NCI-H1092 treated with DMSO at 0.1 percent for 48 hours (cell line): ENCODE measurements at regions not wholly inside any gene's neighbourhood (a gene's known extent, or its start where the extent isn't known, plus 50 kb on each side); places are given as distances from the start of the nearest gene placed in this dataset.
A peak's percentile ranks its signal among the peaks of the same experiment; 100 is the strongest.

Experiments
- DNase-seq: peaks from one replicate; lab custom pipeline; 2025; lab: John Stamatoyannopoulos, UW

DNA sequence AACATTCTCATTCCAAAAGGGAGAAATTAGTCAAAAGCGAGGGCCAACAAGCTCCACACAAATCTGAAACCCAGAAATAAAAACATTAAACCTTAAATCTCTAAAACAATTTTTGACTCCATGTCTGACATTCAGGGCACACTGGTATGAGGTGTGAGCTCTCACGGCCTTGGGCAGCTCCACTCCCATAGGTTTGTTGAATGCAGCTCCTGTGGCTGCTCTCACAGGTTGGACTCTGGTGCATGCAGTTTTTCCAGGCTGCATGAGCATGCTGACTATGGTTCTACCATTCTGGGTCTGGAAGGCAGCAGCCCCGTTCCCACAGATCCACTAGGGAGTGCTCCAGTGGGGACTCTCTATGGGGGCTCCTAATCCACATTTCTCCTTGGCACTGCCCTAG lies 887.1 kb upstream of the GHITM start:
- DNase-seq, result no peak

DNA sequence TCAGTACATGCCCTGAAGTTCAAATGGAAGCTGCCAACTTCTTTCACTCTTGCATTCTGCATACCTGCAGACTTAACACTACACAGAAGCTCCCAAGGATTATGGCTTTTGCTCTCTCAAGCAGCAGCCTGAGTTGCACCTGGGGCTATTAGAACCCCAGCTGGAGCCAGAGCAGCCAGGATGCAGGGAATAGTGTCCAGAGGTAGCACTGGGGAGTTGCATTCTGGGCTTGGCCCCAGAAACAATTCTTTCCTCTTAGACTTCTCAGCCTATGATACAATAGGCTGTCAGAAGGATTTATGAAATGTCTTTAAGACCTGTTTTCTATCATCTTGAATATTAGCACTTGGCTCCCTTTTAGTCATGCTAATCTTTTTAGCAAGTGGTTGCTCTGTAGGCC lies 886.7 kb upstream of the GHITM start:
- DNase-seq, result no peak

DNA sequence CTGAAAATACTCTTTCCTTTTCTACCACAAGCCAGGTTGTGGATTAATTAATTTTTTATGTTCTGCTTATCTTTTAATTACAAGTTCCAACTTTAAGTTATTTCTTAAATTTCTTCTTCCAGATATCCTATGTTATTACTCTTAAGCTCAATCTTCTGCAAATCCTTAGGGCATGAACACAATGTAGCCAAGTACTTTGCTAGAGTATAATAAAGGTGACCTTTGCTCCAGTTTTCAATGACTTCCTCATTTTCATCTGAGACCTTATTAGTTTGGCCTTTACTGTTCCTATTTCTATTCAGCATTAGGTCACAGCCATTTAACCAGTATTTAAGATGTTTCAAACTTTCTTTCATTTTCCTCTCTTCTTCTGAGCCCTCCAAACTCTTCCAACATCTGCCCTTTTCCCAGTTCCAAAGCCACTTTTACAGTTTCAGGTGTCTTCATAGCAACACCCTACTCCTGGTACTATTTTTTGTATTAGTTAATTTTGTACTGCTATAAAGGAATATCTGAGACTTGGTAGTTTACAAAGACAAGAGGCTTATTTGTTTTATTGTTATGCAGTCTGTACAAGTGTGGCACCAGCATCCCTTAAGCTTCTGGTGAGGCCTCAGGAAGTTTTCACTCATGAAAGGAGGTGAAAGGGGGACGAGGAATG lies 886.2 kb upstream of the GHITM start:
- DNase-seq, result no peak

DNA sequence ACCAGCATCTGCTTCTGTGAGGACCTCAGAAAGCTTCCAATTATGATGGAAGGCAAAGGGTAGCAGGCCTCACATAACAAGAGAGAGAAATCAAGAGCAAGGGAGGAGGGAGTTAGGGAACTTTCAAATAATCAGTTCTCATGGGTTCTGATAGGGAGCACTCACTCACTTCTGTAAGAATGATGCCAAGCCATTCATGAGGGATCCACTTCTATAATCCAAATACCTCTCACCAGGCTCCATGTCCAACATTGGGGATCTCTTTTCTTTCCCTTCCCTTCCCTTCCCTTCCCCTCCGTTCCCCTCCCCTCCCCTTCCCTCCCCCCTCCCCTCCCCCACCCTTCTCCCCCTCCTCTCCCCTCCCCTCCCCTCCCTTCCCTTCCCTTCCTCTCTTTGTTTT lies 884.6 kb upstream of the GHITM start:
- DNase-seq, result no peak

DNA sequence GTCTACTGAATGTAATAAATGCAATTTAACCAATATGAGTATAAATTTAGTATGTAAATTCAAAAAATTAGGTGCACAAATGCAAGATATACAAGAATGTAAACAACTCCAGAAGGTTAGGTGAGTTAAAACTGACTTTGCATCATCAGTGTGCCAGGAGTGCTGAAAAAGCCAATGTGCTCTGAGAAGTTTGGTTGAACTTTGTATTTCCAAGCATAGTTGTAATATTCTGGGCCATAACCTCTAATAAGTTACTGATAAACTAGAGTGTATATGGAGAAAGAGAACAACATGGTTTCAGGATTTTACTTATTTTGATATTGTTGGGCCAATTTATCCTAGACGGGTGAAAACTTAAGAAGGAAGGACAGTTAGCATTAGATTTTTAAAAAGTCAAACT lies 876.9 kb upstream of the GHITM start:
- no peak for DNase-seq

DNA sequence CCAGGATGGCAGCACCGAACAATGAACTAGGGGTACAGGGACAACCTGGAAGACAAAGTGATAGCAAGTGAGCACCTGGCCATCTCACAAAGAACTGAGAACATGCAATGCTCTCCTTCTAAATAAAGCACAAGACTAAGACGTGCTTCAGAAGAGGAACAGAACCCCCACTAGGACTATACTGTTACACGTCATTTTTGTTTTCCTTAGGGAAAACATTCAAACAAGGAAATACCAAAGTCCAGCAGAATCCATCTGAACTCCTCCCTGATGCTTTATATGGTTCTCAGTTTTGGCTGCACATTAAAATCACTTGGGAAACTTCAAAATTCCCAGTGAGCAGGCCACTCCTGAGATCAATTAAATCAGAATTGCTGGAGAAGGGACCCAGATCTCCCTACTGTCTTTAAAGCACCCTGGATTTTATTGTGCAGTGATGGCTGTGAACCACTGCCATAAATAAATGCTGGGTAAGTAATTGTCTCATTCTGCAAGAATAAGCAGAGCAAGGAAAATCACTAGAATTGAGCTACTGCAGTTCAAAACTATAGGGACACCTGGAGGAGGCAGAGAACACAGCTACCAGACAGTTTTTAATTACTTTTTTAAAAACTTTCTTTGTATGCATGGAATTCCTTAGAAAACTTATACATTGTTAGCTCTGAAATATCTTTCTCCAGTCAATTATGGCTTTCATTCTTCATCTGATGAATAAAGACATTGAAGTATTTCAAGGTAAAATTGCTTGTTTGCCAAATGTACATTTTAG lies 866.5 kb upstream of the GHITM start:
- no peak for DNase-seq

DNA sequence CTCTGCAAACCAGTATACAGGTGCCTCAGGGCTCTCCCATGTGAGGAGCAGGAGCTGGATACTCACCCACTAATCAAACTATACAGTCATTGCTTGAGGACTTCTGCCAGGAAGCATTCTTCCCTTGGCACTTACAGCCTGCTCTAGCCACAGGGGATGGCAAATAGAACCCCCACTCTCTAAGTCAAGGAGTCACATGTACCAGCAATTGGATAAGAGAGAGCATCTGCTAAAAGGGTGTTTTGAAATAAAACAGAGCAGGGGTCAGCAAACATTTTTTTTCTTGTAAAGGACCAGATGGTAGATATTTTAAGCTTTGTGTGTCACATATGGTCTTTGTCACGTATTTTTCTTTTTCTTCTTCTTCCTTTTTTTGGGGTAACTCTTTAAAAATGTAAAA lies 865.2 kb upstream of the GHITM start:
- DNase-seq, result peak; percentile 40

DNA sequence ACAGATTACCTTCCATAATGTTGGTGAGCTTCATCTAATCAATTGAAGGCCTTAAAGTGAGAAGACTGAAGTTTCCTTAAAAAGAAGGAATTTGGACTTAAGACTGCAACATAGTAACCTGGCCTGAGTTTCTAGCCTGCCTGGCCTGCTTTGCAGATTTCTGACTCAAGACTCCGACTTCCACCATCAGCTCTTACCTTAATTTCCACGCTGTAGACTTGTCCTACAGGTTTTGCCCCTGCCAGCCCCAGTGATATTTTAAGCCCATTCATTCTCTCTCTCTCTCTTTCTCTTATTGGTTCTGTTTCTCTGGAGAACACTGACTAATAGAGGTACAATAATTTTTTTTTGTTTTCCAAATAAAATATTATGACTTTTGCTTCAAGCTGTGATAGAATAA lies 862.3 kb upstream of the GHITM start:
- no peak for DNase-seq

DNA sequence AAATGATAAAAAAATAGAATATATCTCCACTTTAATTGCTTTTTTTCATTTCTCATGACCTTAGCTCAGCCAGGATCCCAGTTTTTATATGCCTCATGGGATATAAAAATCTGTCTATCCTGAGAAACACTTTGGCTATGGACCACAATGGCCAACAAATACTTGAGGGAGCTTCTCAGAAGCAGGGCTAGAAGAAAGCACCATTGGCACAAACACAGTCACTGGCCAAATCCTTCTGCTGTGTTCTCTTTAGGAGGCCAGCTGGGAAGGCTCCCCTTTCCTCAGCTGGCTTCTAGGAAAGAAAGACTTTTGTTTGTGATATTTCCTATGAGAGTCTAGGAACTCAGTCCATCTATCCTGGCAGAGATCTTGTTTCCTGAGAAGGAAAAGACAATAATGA lies 856.2 kb upstream of the GHITM start:
- DNase-seq, result no peak

DNA sequence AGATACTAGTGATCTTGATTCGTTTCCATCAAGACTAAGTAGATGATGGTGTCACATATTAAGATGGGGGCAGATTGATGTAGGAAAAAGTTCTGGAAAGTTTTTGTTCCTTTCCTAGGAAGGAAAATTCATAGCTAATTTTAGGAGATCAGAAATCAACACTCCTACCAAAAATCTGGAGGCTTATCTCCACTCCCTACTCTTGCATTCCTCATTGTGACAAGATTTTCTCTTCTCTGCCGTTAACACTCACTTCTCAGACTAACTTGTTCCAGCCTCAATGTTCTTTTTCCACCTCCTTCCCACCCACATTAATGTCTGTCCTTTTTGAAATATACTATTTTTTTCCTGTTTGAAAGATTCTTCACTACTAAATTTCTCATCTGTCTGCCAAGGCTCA lies 851.9 kb upstream of the GHITM start:
- DNase-seq, result no peak

DNA sequence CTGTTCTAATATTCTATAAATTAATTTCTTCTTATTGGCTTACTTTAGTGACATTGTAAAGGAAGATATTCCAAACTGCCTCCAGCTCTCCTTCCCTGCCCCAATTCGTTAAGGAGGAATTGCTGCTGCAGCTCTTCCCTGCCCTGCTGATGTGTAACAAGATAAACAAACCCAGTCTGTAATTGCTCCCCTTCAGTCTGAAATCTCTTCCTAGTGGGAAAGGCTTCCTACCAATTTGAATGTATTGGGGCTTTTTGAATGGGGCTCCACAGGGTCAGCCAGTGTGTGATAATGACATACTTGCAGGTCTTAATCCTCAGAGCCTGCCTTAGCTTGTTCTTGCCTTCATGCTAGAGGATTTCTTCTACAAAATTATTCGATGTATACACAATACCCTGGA lies 849.9 kb upstream of the GHITM start:
- DNase-seq, result no peak

DNA sequence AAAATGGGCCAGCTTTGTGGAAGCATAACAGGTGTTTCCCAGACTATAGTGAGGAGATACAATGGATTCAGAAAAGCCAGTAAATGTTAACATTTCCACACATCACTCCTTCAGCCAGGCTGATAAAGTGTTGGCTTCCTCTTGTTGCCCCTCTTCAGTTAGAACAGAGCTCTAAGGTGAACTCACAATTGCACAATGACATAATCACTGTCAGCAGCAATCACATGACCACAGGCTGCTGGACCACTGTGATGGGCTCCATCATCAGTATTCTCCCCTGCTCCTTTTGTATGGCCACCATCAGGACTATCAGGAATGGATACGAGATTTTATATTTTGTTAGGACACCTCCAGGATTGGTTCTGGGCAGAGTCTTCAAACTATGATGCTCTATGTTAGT lies 849.4 kb upstream of the GHITM start:
- no peak for DNase-seq

DNA sequence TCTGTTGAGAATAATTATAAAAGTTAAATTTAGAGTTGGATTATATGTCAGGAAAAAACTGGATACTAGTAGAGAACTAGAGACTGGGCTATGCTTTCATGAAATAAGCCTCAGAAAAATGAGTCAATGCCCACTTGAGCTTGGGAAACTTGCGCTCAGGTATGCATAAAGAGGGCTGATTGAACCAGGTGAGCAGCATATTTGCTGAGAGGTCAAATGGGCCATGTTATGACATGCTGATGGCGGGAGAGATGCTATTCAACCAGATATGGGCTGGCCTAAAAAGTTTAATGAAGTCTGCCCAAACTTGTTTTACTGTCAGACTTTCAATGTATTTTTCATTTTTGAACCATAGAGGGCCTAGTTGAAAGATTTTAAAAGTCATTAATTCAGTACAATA lies 837.6 kb upstream of the GHITM start:
- DNase-seq, result no peak

DNA sequence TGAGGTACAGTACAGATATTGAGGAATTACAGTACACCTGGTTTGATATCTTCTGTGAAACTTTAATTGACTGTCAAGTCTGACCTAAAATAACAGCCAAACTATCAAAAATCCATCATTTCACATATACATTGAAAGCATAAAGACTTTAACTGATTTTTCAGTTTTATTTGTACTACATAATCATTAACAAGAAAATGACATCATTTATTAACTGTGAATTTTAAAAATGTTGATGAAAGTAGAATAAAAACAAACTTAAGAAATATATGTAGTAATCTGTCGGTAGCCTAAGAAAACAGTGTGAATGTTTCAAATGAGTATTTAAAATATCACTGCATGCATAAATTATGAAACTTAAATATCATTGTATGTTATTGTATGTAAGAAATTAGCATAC lies 836.7 kb upstream of the GHITM start:
- no peak for DNase-seq

DNA sequence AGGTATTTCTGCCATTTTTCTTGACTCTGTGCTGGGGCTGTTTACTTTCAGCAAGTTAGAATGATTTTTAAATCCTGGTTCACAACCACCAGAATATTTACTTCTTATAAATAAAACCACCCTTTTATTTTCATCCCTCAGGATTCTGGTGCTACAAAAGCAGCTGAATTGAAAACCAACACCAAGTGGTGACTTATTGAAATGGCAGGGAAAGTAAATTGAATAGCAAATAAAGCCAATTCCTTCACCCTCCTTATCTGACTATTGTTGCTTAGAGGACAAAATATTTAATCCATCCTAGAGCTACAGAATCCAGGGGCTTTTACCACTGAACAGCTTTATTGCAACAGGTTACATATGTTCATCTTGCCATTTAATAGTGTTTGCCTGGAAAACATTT lies 828.6 kb upstream of the GHITM start:
- DNase-seq, result no peak

DNA sequence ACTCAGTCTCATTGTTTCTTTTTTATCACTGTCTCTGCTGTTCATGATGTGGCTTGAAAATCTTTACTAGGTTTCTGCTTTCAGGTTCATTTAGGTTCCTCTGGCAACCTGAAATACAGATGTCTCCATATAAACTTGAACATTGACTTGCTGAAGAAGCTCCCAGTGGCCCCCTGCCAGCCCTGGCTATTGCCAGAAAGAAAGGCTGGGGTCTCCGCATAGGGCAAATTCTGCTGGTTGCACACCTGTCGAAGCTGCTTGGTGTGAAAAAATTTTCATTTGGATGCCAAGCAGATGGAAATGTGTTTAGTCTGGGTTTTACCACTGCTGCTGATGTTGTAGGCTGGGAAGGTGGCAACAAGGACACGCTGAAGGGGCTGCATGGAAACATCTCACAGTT lies 826.7 kb upstream of the GHITM start:
- DNase-seq, result no peak

DNA sequence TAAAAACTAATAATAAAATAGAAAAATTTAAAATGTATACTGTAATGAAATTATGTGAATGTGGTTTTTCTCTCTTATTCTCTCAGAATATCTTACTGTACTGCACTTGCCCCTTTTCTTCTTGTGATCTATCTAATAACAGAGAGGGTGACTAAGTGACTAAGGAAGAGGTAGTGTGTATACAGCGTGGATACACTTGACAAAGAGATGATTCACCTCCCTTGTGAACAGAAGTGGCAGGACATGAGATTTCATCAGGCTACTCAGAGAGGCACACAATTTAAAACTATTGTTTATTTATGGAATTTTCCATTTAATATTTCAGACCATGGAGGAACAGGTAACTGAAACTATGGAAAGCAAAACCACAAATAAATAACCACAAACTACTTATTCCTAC lies 806.6 kb upstream of the GHITM start:
- DNase-seq, result no peak

DNA sequence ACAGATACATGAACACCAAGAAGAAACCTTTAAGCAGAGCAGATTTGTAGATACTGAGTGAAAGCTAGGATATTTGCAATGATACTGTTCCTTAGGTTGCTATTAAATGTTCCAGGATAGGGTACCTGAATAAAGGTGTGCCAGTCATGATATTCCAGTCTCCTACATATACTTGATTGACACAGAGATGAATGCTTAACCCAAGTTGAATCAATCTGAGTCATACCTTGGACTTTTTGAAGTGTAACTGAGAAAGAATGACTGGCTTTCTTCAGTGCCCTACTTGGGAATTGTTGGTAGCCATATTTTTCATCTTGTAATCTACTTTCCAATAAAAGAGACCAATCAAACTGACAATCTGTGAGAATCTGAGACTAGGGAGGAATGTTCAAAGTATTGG lies 805.7 kb upstream of the GHITM start:
- DNase-seq, result no peak

DNA sequence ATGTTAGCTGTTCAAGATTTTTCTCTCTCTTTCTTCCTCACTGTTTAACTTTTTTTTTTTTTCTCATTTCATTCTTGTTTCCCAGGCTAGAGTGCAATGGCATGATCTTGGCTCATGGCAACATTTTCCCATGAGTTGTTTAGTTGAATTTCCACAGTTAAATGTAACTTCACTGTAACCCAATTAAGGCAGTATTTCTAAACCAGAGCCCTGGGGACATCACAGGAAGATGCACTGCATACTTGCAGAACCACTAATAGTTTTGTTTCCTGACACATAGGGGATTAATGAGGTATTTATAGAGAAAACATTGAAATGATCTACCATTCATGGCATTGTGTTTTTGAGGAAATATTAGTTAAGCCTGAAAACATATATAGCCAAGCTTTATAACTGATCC lies 795.6 kb upstream of the GHITM start:
- no peak for DNase-seq

DNA sequence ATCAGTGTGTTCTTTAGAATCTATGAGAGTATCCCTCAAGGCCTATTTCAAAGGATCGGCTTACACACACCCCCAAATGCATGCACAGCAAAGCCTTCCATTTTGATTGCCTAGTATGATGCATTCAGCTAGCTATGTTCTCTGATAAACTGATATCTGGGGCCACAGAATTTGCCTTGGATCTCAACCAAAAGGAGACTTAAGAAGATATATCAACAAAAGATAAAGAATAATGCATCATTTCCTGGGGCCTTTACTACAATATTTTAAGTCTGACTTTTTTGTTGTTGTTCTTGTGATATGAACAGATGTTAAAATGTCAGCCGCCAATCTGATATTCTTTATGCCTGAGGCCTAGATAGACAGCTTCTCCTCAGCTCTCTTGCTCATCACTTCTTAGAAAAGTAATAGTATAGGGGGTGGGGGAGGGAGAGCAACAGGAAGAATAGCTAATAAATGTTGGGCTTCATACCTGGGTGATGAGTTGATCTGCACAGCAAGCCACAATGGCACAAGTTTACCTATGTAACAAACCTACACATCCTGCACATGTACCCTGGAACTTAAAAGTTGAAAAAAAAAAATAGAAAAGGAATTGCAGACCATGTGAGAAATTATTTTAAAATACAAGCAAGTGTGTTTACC lies 792.9 kb upstream of the GHITM start:
- DNase-seq, result no peak

DNA sequence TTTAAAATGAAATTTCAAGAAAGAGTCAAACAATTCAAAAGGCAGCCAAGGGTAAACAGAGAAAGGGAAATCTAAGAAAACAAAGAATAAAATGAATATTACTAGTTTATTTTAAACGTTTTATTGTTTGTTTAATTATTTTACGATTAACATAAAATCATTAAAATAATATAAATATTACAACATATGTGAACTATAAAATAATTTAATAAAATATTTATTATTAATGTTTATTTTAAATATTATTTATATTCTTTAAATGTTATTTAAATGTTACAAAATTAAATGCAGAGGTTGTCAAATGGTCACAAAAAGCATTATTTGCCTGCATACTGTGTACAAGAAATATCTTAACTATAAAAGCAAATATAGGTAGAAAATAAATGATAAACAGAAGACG lies 786.7 kb upstream of the GHITM start:
- DNase-seq, result no peak

DNA sequence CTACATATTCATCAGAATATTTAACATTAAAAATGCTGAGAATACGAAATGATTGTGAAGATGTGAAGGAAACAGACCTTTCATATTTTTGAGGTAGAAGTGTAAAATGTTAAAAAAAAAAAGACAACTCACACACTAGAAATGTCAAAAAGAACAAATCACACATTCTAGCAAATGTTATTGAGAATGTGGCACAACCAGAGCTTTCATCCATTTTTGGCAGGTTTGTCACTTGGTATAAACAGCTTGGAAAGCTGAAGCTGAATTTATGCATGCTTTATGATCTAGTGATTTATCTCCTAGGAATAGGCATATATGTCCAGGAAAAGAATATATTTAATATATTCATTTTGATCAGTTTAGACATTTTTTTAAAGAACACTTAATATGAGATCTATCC lies 784.9 kb upstream of the GHITM start:
- DNase-seq, result no peak

DNA sequence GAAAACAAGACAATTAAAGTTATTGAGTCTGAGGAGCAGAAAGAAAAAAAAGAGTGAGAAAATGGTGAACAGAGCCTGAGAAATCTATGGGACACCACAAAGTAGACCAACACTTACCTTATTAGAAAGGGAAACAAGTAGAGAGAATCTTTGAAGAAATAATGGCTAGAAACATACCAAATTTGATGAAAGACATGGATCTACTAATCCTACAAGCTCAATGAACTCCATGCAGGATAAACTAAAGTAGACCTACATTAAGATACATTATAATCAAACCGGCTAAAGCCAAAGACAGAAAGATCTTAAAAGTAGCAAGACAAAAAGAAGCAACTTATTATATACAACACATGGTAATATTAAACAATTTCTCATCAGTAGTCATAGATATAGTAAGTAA lies 782.3 kb upstream of the GHITM start:
- DNase-seq, result no peak

DNA sequence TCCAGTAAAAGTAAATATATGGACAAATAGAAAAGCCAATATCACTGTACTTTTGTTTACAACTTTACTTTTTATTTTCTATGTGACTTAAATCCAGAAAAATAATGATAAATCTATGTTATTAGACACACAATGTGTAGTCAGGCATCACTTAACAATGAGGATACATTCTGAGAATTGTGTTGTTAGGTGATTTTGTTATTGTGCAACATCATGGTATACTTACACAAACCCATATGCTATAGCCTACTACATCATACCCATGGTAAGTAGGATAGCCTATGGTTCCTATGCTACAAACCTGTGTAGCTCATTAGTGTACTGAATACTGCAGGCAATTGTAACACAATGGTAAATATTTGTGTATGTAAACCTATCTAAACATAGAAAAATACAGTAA lies 781.7 kb upstream of the GHITM start:
- DNase-seq, result no peak
